ENCODE measurements at regions not wholly inside any gene's neighbourhood (a gene's known extent, or its start where the extent isn't known, plus 50 kb on each side); places are given as distances from the start of the nearest gene placed in this dataset.

DNA sequence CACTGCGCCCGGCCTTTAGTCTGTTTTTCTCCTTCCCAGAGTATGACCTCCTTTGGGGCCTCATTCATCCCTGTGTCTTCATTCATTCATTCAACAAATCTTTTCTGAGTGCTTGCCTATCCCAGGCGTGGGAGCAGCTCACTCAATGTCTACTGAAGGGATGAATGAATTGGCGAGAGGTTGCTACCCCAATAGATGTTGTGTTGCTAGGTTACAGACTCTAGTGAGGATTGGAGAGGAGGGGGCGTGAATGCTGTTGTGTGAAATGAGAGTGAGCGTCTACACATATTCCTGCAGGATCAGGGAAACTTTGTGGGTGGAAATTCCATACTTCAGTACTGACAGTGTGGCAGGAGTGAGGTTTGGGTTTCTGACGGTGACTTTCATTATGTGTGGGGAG lies 55.5 kb upstream of the EP300 start:
- no peak overlapping the region for H2BK5ac ChIP-seq (ENCODE audit: insufficient read length, low read length)
- H3K9me3 ChIP-seq (ENCODE audit: control insufficient read depth, low read depth, low read length): no peaks in the 10 kb centered on the region
- H4K5ac ChIP-seq (ENCODE audit: insufficient read length, low read depth, low read length): no peak overlapping the region
- no peak overlapping the region for H3K23ac ChIP-seq (ENCODE audit: insufficient read length, low read depth, low read length)
- no peak overlapping the region for H2AFZ ChIP-seq (ENCODE audit: low read length)
- peaks cover 5 to 14% of the 10 kb centered on the region in 2 experiments for H3K4me1 Mint-ChIP-seq
- H4K8ac ChIP-seq (replicated peaks; ENCODE audit: insufficient read length, low read depth, low read length): no peak overlapping the region
- H3T11ph ChIP-seq (ENCODE audit: low read length): no peak overlapping the region
- no peaks in the 10 kb centered on the region for H3K23me2 ChIP-seq (ENCODE audit: insufficient read length, low read depth, low read length, poor library complexity, severe bottlenecking)
- no peak overlapping the region for H3K4me3 Mint-ChIP-seq
- no peak overlapping the region for H3K56ac ChIP-seq (ENCODE audit: insufficient read length, low read depth, low read length)
- H3K9me3 Mint-ChIP-seq: no peaks in the 10 kb centered on the region
- H3K4me1 ChIP-seq (ENCODE audit: insufficient read depth, low read length): no peaks in the 10 kb centered on the region; the same call in 1 of the 2 replicates
- H4K20me1 ChIP-seq (ENCODE audit: control insufficient read depth, insufficient read depth, insufficient read length): no peaks in the 10 kb centered on the region
- no peaks in the 10 kb centered on the region for H3K36me3 Mint-ChIP-seq (ENCODE audit: insufficient read depth in 1 of 3, low read depth in 3 of 3)
- 100% methylated on average over 1 of the region's 7 CpGs for WGBS (ENCODE audit: extremely low coverage, insufficient read length, low lambda C conversion rate)
- no peak overlapping the region for H2BK120ac ChIP-seq (ENCODE audit: low read depth, low read length, poor library complexity, severe bottlenecking)
- H3K27me3 ChIP-seq (ENCODE audit: insufficient read depth, low read length): no peaks in the 10 kb centered on the region
- no peaks in the 10 kb centered on the region for H3K79me1 ChIP-seq (ENCODE audit: insufficient read depth, low read depth, low read length, poor library complexity, severe bottlenecking)
- no peak overlapping the region for H3K18ac ChIP-seq (ENCODE audit: insufficient read length, low read depth, low read length)
- no peak for DNase-seq
- TF ChIP-seq CTCF (conservative IDR thresholded peaks at IDR 0.05): no peak
- no peaks in the 10 kb centered on the region; the same call in 1 of the 2 replicates for H3K79me2 ChIP-seq (ENCODE audit: insufficient read depth, low read length)
- no peak overlapping the region; a peak in 1 of 7 replicates for H3K27ac Mint-ChIP-seq
- H4K91ac ChIP-seq (ENCODE audit: insufficient read length, low read depth, low read length): no peak overlapping the region
- no peak overlapping the region for H3K27ac ChIP-seq (ENCODE audit: insufficient read length, low read depth, low read length)
- no peaks in the 10 kb centered on the region; the same call in 1 of the 2 replicates for H3K27me3 Mint-ChIP-seq (ENCODE audit: low read depth)
- no peak overlapping the region for H3K4ac ChIP-seq (ENCODE audit: low read depth, low read length)
- H3K9ac ChIP-seq (ENCODE audit: extremely low read depth, insufficient read length, low read length): no peak overlapping the region
- H3K14ac ChIP-seq (ENCODE audit: insufficient read depth, low read length): no peak overlapping the region
- no peak overlapping the region for H2AK5ac ChIP-seq (ENCODE audit: insufficient read length, low read length)
- H2BK20ac ChIP-seq (ENCODE audit: low read depth, low read length, poor library complexity, severe bottlenecking): no peak overlapping the region
- H2BK12ac ChIP-seq (ENCODE audit: insufficient read length, low read depth, low read length): no peak overlapping the region
- no peak overlapping the region for H2BK15ac ChIP-seq (ENCODE audit: low read depth, low read length)
- no peak overlapping the region for H3K4me2 ChIP-seq (ENCODE audit: insufficient read depth, insufficient read length, low read length)

All from H9 (cell line).